Left lobe of liver (tissue), 2 donors: ENCODE measurements at regions not wholly inside any gene's neighbourhood (a gene's known extent, or its start where the extent isn't known, plus 50 kb on each side); places are given as distances from the start of the nearest gene placed in this dataset.

Experiments
- ATAC-seq: fragments of 200-7000 bp; cut with Tn5 transposase; one replicate; pipeline ENCODE4 v1.9.1; 2020; ENCODE audit warnings: mild to moderate bottlenecking, moderate library complexity
- DNase-seq: peaks from one replicate; pipeline ENCODE4 v3.0.0-alpha.2; 2020; ENCODE audit warnings: low spot score
- donor health status: DM: no; HTN: no; CAD: no; lungs with moderate emphysema.
- donor health status: DM: no; HTN: yes; CAD: no.

DNA sequence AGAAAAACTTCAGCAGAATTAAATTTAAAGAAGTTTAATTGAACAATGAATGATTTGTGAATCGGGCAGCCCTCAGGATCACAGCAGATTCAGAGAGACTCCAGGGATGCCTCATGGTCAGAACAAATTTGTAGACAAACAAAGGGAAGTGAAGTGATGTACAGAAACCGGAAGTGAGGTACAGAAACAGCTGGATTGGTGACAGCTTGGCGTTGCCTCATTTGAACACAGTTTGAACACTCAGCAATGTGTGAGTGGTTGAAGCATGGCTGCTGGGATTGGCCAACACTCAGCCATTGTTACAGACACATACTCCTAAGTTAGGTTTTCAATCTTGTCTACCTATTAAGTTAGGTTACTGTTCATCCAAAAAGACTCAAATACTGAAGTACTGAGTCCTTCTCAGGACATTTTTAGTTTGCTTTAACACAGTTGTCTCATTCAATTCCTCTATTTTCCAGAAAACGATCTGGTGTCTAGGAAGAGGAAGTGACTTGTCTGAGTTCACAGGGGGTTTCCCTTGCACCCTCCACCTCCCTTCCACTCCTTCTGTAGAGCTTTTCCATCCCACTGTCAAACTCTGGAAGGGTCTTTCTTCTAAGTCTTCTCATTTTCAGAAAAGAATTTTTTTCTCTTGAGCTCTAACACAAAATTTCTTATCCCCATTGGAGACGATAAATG lies 137.9 kb downstream of the SLC4A3 start:
- no peak for DNase-seq
- no peak for ATAC-seq

DNA sequence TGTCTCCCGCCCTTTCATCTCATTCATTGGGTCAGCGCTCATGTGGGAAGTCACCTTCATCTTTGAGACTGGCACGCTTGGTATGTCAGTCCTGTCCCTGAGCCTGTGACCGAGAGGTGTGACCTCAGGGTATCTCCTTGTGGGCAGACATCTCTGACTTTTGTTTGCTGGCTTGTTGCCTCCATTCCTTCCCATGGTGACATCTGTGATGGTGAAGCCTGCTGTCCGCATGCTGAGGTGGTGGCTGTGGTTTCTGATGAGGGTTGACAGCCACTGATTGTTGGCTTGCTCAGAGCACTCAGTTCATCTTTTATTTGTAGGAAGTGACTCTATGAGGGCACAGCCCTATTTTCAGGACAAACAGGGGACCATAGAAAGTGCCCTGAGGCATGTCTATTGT lies 139.2 kb downstream of the SLC4A3 start:
- DNase-seq: no peak
- ATAC-seq: no peak

DNA sequence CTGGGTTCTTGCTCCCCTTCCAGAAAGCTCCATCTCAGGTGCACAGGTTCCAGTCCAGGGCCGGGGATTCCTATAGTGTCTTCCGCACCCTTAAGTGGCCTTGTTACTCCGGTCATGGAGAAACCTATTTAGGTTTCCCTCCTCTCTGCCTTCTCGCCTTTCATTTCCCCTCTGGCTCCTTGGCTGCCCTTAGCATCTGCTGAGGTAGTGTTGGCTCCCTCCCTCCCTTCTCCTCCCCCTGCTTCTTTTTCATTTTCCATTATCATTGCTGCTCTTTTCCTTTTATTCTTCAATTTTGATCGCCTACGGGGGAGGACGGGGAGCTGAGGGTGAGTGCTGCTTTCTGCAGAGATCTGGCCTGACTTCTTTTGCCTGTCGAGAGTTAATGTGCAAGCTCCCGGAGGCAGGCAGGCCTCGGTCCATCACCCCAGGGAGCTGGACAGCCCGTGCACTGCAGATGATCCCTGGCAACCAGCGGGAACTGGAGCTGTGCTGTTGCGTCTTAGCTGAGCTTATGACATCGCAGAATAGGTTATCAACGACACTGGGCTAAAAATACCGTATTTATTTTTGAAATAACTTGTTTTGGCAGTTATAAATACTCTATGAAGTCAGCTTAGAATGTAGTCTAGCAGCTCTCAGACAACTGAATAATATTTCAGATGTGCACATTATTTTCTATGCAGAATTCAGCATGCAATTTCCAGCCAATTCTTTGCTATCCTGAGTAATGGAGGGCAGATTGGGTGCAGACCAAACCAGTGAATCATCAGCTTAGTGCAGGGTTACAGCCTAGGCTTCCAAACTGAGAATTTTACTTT lies 141.9 kb downstream of the SLC4A3 start:
- ATAC-seq (peak; percentile 62), DNase-seq (no peak)

DNA sequence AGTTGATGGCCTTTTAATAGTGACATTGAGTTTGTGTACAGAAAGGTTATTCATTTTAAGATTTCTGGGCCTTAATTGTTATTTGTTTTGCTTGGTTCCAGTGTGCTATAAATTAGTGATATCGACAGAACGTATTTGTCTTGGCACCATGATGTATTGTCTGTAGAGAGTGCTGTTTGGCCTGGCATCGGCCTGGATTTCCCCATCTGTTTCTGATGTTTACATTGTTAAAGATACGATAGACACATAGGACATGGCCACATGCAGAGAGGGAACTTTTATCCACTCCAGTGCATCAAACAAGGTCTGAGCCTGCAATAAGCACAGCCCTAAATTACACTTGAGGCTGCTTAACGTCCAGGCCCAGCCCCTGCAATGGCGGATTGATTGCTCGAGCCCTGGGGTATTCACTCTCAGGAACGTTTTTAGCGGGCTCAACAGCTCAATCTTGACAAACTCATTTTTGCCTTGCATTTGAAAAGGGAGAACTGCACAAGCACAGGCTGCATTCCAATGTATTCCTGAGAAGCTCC lies 144.7 kb downstream of the SLC4A3 start:
- ATAC-seq (no peak), DNase-seq (no peak)

DNA sequence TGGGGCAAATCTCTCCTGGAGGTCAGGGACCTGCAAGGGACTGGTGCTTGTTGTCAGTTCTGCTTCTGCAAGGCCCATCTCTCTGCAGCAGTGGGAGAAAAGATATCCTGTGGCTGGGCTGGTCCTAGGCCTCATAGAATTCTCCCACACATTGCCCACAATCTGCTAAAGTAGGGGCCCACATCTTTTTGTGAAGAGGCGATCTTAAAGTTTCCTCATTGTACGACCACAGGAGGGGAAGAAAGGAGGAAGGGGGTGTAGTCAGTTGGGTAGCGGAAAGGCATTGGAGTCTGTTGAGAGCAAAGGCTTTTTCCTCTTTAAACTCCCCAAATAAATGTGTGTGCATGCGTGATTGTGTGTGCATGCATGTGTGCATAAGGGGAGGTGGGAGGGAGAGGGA lies 145.3 kb downstream of the SLC4A3 start:
- no peak for DNase-seq
- no peak for ATAC-seq

DNA sequence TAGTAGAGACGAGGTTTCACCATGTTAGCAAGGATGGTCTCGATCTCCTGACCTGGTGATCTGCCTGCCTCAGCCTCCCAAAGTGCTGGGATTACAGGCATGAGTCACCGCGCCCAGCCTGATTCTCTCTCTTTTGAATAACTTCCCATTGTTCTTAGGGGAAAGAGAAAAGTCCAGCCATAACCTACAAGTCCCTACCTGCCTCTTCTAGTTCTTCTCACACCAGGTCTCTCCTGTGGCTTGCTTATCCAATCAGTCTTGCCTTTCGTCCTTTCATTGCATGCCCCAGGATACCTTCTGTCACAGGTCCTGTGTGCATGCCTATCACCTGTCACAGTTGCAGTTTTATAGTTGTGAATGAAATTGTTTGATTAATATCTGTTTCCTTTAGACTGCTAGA lies 148.1 kb downstream of the SLC4A3 start:
- ATAC-seq (no peak), DNase-seq (no peak)

DNA sequence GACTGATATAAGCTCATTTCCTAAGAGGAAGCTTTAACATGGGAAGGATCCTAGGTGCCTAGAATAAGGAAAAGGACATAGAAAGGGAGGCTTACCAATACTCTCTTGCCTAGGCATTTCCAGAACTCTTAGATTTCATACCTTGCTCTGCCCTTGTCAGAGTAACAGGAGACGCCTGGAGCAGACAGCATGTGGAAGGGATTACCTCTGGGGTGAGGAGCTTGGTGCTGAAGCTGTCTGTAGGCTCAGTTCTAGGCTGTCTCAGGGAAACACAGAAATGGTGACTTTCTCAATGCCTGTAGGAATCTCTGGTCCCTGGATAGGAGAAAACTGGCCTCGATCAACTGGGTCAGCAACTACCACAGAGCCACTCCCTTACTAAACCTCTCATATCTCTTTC lies 150.0 kb downstream of the SLC4A3 start:
- no peak for DNase-seq
- no peak for ATAC-seq

DNA sequence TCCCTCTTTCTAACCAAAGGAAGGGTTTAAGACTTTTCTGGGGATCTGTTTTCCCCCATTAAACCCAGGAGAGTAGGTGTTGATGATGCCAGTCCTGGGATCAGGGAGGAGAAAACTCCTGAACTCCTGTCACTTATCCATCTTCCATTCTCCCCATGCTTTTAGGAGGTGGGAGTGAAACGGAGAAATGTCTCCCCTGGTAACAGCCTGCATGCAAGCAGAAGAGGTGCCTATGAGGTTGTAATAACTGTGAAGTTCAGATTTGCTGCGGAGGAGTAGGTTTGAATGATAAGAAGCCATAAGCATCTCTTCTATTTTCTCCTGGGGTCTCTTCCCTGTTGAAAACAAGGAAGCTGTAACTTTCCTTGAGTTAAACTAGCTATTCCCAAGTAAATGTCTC lies 150.8 kb downstream of the SLC4A3 start:
- ATAC-seq (no peak), DNase-seq (no peak)

DNA sequence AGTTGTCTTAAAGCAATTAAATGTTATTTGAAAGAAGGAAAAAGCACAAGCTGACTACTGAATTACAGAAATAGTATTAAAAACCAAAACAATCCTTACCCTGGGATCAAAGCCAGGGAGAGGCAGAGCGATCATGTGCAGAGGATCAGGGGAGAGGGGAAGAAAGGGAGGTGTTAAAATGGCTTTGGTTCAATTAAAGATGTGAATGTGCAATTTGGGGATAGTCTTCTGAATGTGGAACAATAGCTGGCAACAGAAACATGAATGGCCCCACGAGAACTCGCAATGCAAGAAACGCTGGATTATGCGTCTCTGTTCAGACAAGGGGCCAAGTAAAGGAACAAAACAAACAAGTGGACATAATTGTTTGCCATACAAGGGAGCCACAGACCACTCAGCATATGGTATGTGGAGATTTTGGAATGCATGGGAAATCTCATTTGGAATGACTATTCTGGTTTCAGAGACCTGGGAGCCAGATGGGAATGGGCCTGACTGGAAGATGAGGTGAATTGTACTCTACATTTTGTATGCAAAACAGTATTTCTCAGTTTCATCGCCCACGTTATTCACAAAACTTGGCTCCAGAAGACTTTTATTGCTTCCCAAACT lies 155.4 kb downstream of the SLC4A3 start:
- ATAC-seq: no peak
- DNase-seq: no peak

DNA sequence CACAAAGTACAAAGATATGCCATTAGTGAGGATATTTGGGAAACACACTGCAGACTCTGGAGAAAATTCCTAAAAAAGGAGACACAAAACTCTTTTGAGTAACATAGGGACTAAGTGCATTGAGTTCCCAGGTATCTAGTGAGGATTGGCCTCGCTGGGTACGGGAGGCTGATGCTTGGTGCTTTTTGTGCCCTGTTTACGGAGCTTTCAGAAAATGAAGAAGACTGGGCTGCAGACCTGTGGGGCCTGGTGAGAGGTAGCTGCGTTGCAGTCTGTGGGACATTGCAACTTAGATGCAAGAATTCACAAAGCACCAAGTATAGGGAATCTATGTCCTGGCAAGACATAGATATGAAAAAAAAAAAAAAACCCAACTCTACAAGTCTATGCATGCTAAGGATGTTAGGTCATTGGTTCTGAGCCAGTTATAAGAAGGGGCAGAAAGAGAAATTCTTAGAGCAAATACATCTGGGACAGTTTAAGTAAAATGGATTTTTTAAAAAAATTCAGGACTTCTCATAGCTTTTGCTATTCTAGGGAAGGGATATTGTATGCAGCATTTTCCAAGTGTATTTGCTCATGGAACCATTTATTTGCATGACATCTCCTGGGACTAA lies 156.0 kb downstream of the SLC4A3 start:
- ATAC-seq (no peak), DNase-seq (no peak)

DNA sequence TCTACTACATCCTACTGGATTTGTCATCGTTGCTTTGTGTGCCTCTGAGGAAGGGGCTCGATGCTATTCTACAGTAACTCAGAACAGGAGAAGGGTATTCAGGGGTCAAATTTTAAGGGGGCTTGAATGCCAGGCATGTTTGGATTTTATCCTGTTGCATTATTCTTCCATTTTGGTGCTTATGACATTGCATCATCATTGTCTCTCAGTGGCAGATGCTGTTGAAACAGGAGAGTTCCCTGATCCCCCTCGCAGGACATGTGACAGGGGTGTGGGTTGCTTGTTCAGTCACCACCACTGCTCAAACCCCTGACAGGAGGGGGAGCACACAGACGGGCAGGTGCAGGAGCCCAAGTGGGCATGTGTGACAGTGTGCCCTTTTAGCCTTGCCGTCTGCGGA lies 156.7 kb downstream of the SLC4A3 start:
- no peak for ATAC-seq
- DNase-seq: no peak

DNA sequence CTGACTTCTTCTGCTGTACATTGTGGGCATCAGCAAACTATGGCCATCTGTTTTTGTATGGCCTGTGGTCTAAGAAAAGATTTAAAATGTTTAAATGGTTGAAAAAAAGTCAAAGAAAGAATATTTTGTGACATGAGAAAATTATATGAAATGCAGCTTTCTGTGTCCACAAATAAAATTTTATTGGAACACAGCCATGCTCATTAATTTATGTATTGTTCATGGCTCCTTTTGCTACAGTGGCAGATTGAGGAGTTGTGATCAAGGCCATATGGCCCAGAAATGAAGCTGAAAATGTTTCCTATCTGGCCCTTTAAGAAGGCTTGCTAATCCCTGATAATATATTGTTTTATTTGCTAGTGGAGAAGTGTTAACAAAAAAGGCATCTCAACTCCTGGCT lies 162.0 kb downstream of the SLC4A3 start:
- DNase-seq (no peak), ATAC-seq (no peak)

DNA sequence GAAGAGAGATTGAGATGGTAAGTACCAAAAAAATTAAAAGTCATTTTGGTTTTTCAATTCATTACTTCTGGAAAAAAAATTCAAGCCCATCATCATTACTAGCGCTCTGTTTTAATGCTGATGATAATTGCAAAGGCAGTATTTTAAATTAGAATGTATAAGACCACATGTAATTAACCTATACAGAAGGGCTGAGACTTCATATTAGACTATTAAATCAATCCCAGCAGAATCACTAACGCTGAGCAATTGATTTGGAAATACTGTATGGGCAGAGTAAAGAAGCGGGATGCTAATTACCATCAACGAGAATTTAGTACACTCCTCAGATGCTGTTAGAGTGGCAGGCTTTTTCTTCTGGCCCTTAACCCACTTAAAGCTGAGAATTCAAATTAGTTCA lies 165.0 kb downstream of the SLC4A3 start:
- ATAC-seq (no peak), DNase-seq (no peak)

DNA sequence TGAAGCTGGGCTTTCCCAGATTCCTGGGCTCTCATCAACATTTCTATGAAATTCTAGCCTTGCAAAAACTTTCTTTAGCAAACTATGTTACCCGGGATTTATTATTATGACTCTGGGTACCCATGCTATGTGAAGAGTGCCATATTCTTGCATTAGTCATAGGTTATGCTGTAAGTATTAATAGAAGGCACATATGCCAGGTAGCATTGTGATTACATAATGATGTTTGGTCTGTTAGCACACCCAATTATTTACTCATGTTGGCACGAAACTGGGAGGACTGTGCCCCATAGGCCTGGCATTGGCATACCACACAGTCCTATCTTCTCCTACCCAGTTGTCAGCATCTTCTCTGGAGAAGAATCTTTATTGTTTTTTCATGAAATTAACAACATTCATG lies 171.0 kb downstream of the SLC4A3 start:
- peak; percentile 88 for ATAC-seq
- no peak for DNase-seq

DNA sequence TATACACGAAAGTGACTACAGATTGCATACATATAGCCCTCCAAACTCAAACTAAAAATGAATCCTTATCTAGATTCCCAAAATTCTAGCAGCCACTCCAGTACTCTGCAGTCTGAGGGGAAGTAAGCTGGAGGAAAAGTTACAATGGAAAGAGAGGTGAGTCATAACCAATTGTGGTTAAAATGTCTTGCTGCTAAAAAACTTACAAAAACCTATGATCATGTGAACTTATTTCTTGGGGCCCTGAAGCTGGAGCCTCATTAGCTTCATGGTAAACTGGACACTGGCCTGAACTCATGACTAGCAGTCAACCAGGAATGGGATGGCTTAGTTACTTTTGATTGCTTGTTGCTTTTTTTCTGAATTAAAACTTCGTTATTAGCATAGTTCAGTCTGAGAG lies 175.9 kb downstream of the SLC4A3 start:
- DNase-seq: no peak
- no peak for ATAC-seq

DNA sequence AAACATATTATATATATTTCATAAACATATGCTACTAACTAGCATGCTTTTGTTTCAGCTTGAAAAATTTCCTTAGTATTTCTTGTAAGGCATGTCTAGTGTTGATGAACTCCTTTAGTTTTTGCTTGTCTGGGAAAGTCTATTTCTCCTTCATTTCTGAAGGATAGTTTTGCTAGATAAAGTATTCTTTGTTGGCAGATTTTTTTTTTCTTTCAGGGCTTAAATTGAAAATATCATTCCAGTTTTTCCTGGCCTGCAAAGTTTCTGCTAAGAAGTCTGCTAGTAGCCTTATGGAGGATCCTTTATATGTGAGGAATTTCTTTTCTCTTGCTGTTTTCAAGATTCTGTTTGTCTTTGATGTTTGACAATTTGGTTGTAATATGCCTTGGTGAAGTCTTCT lies 183.5 kb downstream of the SLC4A3 start:
- no peak for ATAC-seq
- DNase-seq: no peak

DNA sequence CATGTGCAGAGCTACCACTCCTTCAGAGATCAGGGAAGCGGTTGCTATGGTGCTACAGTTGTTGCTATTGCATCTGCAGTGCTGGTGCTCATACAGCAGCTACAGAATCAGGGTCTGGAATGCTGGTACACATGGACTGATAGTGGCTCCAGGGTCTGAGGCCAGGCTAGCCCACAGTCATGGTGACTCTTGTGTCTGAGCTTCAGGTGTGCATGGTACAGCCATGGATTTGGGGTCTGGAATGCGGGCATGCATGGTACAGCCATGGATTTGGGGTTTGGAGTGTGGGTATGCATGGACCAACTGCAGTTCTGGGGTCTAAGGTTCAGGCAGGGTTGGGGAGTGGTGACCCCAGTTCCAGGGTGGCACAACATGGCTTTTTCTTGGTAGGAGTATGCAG lies 185.2 kb downstream of the SLC4A3 start:
- ATAC-seq (no peak), DNase-seq (no peak)

DNA sequence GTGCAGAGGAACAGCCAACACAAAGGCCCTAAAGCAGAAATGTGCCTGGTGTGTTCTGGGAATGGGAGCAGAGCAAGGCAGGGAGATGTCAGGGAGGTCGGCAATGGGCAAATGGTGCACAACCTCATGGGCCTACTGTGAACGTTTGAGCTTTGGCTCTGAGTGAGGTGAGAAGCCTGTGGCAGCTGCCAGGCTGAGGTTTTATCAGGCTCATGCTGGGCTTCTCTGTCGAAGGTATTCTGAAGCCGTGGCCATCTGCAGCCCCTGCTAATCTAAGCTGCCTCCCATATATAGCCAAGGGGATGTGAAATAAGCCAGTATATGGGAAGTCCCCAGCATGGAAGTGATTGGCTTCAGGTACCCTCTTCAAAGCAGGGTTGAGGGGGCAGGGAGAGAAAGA lies 193.3 kb downstream of the SLC4A3 start:
- DNase-seq (no peak), ATAC-seq (no peak)

DNA sequence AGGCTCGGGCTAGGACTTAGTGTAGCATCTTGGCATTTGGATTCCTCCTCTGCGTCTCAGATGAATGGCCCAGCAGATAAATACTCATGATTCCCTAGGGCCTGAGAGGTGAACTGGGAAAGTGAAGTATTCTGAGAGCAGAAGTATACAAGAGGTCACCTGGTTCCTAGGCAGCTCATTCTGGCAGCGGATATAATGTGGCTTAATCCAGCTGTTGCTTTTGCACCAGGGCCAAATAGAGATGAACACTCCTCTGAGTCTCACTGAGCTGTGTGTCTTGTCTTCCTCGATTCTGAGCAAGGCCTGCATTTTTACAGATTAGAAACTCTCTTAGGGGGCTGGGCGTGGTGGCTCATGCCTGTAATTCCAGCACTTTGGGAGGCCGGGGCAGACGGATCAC lies 196.1 kb downstream of the SLC4A3 start:
- DNase-seq (no peak), ATAC-seq (no peak)

DNA sequence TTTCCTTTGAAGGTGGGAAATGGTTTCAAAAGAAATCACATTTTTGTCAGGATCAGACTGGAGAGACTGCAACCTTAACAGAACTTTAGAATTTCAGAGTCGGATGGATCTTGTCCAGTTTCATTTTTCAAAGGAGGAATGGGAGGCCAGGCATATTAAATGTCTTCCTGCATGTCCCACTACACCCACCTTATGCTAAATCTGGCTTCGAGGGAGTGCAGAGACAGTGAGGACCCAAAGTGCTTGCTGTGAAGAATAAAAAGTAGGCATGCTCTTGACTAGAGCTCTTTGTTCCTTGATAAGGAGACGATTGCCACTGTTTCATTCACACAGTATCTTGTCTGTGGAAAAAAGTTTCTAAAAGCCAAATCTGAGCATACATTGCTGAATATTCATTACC lies 197.6 kb downstream of the SLC4A3 start:
- DNase-seq: no peak
- ATAC-seq: no peak

DNA sequence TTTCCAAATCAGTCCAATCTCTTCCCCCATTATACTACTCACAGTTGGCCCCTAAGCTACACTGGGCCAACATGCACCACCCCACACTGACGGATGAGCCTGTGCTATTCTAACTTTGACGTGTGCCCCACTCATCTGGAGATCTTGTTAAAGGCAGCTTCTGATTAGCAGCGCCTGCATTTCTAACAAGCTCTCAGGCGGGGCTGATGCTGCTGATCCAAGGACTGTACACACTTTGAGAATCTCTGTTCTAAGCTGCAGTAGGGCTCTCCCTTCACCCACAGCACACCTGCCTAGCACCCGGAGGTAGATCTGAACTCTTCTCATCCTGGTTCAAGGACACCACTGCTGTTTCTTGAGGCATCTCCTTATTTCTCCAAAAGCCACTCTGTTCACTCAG lies 200.7 kb downstream of the SLC4A3 start:
- DNase-seq (no peak), ATAC-seq (no peak)
